Ovary (tissue), 3 donors: ENCODE measurements at regions not wholly inside any gene's neighbourhood (a gene's known extent, or its start where the extent isn't known, plus 50 kb on each side); places are given as distances from the start of the nearest gene placed in this dataset.

ENCODE experiments used
- CTCF ChIP-seq, 3 donors: fragments of 450-650 bp in 2 of 3; fragments of 200-600 bp in 1 of 3; IDR thresholded peaks; one replicate each; pipeline versions ENCODE4 v1.5.1 to v1.8.0; 2016 to 2022; ENCODE audit warnings: antibody characterized with exemption in 3 of 3, mild to moderate bottlenecking in 1 of 3
- EP300 ChIP-seq: sonication (generic); formaldehyde crosslinking; IDR thresholded peaks from one replicate; pipeline ENCODE4 v1.6.1; 2017; ENCODE audit warnings: antibody characterized with exemption
- POLR2A ChIP-seq: fragments of 450-650 bp; IDR thresholded peaks from one replicate; pipeline ENCODE4 v1.6.1; 2017; ENCODE audit warnings: antibody characterized with exemption, mild to moderate bottlenecking, moderate library complexity
- donor health status: DM: no; HTN: no; CAD: no.

GRCh38 chr2:12168791-12169388 is 422.5 kb downstream of the LPIN1 start:
- TF ChIP-seq POLR2A (no peak), CTCF (IDR thresholded peaks at IDR 0.05) (no peak), EP300 (no peak)
